Stimulated activated CD4-positive, alpha-beta T cell treated with anti-CD3 and anti-CD28 coated beads, Interleukin-2, amount 100 ng/mL, for 4 hours (primary cell): ENCODE measurements at regions not wholly inside any gene's neighbourhood (a gene's known extent, or its start where the extent isn't known, plus 50 kb on each side); places are given as distances from the start of the nearest gene placed in this dataset.
"Not testable (repeated sequence)": the region's sequence is repeated elsewhere in the genome, so short reads cannot be mapped to it uniquely, and the experiment has no call there.

Experiments
- DNase-seq: peaks from one replicate; pipeline ENCODE4 v3.0.0-alpha.2; 2020; ENCODE audit warnings: low read depth

DNA sequence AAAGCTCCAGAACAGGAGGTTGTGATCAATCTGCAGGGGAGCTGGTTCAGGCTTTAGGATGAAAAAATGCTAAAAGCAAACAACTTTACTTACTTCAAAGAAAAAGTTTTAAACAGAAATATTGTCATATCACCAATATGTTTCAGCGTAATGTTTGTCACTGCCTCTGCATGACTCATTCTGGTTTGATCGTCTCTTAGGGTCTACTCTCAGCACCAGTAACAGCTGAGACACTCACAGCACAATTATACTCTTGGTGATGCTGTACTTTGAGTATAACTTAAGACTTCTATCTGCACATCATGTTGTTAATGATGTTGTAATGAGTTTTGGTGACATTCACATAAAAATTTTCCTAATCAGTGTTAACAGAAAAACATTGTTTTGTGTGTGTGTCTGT is 665.4 kb downstream of the EPM2A start:
- no peak for DNase-seq

GRCh38 chr6:145070791-145071190 is 664.5 kb downstream of the EPM2A start:
- DNase-seq, result no peak

GRCh38 chr6:145071836-145072235 is 663.5 kb downstream of the EPM2A start:
- no peak for DNase-seq

DNA sequence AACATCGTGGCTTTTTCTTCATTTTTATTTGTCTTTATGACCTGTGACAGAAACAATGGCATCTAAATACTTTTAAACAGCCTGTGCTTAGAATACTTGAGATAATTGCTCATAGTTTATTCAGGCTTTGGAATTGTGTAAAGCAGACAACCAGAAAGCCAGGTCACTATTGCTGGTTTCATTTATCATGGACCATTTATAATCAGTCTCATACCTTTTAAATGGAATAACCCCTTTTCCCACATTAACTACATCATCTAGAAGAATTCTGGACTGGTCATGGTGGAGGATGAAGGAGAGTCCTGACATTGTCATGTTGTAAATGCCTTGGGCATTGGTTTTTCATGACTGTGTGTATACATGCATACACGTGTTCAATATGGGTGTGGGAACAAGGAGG is 661.5 kb downstream of the EPM2A start:
- DNase-seq, result no peak

DNA sequence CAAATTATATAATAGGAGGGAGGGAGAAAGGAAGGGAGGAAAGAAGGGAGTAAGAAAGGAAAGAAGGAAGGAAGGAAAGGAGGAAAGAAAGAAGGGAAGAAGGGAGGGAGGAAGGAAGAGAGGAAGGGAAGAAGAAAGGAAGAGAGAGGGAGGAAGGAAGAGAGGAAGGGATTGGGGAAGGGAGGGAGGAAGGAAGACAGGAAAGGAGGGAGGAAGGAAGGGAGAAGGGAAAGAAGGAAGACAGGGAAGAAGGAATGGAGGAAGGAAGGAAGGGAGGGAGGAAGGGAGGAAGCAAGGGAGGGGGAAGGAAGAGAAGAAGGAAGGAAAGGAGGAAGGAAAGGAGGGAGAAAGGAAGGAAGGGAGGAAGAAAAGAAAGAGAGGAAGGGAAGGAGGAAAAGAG is 660.5 kb downstream of the EPM2A start:
- no peak for DNase-seq

DNA sequence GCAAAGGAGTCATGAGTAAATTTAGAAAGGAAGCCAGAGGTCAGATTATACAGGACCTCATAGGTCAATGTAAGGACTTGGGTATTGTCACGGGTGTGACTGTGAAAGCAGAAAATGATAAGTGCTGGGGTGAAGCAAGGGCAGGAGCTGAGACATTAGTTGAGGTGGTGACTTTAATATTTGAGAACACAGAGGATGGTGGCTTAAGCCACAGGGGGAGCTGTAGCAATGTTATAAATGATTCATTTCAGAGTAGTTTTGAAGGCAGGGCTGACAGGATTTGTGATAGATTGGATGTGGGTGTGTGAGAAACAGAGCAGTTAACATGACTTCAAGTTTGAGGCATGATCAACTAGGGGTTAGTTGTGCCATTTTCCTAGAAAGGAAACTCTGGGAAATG is 659.9 kb downstream of the EPM2A start:
- DNase-seq, result no peak

DNA sequence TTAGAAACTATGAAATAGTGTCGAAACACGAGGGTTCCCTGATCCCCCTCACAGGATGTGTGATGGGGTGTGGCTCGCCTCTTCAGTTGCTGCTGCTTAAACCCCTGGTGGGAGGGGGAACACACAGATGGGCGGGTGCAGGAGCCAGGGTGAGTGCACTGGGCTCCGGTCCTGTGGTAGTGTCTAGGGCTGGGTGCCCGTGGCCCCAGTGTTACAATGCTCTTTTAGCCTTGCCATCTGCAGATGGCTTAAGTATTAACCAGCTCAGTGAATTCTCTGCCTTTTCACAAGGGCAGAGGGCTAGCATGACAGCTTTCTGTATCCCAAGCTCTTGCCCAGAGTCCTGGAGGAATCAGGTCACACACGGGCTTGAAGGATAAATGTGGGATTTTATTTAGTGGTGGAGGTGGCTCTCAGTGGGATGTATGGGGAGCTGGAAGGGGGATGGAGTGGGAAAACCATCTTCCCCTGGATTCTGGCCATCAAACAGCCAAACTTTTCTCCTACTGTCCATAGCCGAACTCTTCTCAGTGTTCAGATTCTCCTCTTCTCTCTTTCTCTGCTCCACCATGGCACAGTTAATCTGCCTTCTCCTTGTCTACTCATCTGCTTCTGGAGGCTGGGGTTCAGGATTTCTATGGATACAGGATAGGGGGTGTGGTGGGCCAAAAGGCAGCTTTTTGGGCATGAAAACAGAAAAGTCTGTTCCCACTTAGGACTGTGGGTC is 659.0 kb downstream of the EPM2A start:
- DNase-seq, result no peak

- DNase-seq, result no peak
Observed at GRCh38 chr6:145077382-145077781, 657.9 kb downstream of the EPM2A start.

DNA sequence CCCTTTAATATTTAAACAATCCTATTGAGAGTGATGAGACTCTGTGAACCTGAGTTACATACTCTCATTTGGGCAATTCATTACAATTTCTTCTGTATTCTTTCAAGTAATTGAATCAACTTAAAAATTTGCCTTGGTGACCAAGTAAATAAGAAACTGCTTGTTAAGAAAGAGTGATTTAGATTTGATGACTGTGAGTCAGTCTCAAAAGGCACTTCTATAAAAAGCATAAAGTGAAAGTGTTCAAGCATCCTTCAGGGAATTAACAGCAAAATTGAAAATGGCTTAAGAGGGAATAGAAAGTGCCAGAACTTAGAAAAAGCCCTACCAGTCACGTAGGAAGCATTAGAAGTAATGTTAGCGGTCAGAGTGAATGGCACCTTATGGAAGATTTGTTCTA is 654.7 kb downstream of the EPM2A start:
- DNase-seq, result no peak

DNA sequence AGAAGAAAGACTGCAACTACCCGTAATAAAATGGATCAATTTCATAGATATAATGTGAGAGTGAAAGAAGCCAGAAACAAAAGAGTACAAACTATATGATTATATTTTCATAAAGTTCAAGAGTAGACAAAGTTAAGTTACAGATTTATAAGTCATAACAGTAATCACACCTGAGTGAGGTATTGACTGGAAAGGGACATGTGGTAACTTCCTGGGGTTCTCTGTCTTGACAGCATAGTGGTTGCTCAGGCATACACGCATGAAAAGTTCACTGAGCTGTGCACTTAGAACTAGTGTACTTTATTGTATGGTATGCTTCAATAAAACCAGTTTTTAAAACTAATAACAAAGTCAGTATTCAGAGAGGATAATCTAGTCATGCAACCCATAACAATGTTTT is 653.6 kb downstream of the EPM2A start:
- DNase-seq, result no peak

DNA sequence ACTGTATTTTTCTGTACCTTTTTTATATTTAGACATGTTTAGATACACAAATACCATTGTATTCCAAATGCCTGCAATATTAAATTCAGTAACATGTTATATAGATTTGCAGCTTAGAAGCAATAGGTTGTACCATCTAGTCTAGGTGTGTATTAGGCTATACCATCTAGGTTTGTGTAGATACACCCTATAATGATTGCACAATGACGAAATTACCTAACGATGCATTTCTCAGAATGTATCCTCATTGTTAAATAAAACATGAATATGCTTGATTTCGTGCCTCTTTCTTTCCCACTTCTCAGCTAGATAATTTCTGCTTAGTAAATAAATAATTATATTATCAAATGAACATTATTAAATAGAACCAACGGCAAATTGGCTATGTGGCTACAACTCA is 653.0 kb downstream of the EPM2A start:
- no peak for DNase-seq

DNA sequence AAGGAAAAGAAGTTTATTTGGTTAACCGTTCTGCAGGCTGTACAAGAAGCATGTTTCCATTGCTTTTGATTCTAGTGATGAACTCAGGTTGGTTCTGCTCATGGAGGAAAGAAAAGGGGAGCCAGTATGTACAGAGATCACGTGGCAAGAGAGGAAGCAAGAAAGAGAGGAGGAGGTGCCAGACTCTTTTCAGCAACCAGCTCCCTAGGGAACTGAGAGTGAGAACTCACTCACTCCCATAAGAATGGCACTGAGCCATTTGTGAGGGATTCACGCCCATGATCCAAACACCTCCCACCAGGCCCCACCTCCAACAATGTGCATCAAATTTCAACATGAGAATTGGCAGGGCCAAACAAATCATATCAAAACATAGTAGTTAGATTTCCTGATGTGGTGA is 649.1 kb downstream of the EPM2A start:
- no peak for DNase-seq

DNA sequence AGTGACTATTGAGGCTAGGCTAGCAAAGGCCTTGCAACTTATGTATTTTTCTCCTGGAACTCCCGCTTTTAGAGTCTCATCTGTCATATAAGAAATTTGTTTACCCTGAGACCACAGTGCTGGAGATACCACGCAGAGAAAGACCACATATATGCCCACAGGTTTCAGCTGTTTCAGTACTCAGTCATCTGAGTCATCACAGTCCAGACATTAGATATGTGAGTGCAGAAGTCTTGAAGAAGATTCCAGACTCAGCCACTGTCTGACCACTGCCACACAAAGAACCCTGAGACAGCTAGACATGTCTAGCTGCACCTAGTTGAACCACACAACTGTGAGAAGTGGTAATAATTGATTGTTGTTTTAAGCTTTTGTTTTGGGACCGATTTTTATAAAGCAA is 648.3 kb downstream of the EPM2A start:
- no peak for DNase-seq

- no peak for DNase-seq
Observed at GRCh38 chr6:145090801-145091585, 644.3 kb downstream of the EPM2A start.

- no peak for DNase-seq
Observed at GRCh38 chr6:145091586-145092142, 643.7 kb downstream of the EPM2A start.

DNA sequence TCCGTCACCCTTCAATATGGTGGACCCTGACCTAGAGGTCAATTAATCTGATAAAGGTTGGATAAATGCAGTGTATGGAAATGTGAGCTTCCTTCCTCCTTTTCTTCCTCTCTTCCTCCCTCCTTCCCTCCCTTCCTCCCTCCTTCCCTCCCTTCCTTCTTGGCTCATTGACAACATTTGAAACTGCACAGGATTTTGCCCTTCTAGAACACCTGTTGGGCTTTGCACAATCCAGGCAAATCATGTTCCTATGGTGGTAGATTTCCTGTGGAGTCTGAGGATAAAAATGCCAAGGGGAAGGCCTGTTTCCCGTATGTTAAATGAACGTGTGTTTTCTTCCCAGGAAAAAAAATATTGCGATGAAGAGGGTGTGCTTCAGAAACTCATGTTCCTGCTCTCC is 642.8 kb downstream of the EPM2A start:
- no peak for DNase-seq

DNA sequence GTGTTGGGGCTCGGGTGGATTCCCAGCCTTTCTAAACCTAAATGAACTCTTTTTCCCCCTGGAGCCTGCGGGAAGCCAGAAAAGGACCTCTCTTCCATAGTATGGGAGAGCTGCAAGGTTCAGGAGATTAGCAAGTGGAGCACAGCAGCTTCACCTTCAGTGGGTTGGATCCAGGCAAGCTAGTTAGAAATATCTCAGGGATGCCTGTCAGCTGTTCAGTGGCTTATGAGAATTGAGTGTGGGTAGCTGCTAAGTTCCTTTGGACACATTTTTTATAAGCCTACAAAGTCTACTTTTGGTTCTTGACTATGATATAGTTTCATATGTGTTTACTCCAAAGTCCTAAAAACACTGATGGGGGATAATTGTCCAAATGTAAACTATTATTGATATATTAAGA is 642.1 kb downstream of the EPM2A start:
- DNase-seq, result no peak

GRCh38 chr6:145096846-145097245 is 638.5 kb downstream of the EPM2A start:
- DNase-seq, result no peak

DNA sequence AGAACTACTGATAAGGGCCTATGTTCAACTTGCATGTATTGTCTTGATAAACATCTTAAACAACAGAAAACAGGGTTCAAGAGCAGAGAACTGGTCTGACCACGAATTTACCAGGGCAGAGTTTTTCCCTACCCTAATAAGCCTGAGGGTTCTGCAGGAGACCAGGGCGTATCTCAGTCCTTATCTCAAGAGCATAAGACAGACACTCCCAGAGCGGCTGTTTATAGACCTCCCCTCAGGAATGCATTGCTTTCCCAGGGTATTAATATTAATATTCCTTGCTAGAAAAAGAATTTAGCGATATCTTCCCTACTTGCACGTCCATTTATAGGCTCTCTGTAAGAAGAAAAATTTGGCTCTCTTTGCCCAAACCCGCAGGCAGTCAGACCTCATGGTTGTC is 637.2 kb downstream of the EPM2A start:
- DNase-seq, result not testable (repeated sequence)

GRCh38 chr6:145099713-145100112 is 635.6 kb downstream of the EPM2A start:
- DNase-seq, result no peak

DNA sequence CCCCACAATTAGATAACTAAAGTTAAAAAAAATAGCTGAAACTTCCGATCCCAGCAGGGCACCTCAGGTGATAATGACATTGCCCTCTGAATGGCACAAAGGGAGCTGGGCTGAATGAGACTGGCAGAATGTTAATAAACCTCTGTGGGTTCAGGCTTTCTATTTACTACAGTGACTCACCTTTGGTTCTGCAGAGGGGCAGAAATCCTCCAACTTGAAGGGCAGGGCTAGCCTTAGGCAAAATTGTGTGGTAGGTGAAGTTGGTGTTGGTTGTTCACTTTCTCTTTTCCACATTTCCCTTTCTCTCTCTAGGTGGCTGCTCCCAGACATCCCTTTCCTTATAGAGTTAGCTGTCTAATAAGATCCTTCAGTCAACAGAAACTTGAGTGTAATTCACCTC is 625.2 kb downstream of the EPM2A start:
- no peak for DNase-seq

- not testable (repeated sequence) for DNase-seq
Observed at GRCh38 chr6:145111407-145111806, 623.9 kb downstream of the EPM2A start.

DNA sequence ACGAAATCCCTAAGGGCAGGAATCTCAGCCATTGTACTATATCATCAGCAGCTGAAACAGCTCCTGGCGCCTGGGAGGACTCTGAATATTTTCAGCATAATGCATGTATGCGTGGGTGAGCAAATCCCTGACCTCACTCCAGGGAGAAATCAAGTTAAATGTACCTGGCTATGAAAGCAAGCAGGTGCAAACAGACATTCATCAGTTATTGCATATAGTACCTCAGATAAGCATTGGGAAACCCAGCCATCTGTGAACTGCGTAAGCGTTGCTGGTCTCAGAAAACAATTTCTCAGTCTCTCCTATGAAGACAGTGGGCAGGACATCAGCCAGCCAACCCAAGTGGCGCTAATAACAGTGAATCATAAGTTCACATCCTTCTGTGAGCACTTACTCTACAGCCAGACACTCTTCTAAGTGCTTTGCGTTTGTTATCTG is 622.6 kb downstream of the EPM2A start:
- DNase-seq, result no peak
